ENCODE measurements at regions not wholly inside any gene's neighbourhood (a gene's known extent, or its start where the extent isn't known, plus 50 kb on each side); places are given as distances from the start of the nearest gene placed in this dataset.

DNA sequence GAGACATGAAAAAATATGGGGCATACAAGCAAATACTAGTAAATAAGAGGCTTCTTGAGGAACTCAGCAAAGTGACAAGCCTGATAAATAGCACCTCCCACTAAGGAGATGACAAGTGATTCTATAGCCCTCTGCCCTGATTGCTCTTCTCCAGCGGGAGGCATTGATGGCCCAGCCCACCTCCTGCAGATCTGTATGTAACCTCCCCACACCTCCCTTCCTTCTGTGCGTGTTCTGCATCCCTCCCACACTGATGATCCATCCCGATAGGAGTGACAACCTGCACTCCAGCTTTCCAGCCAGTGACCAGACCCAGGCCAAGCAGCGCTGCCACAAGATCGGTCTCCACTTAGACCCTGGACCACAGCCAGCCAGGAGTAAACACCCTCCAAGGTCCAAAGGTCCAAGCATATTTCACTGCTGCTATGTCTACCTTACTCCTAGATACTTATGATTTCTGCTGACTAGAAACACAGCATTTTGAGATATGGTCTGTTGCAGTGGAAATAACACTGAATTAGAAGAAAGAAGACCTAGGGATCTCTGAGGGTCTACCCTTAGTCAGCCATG is 176.1 kb downstream of the BRINP2 start:
- no peaks in the 10 kb centered on the region for H3K36me3 ChIP-seq
- intact Hi-C loops (cut with DNase I; ENCODE audit: low total_unique reads): no loop called here

GRCh38 chr1:177343445-177343844 is 172.7 kb downstream of the BRINP2 start:
- Histone ChIP-seq H3K9me3 (no peaks in the 10 kb centered on the region), H3K27me3 (no peaks in the 10 kb centered on the region), H3K27ac (no peak overlapping the region), H3K4me3 (no peak overlapping the region), H3K36me3 (no peaks in the 10 kb centered on the region), H3K4me1 (no peaks in the 10 kb centered on the region)
- intact Hi-C loops (cut with DNase I; ENCODE audit: low total_unique reads): no loop called here
- no peak for DNase-seq (ENCODE audit: low spot score in 2 of 2)
- TF ChIP-seq POLR2AphosphoS5 (IDR thresholded peaks at IDR 0.05) (no peak), POLR2A (IDR thresholded peaks at IDR 0.05) (no peak), CTCF (IDR thresholded peaks at IDR 0.05) (no peak)

More for the DNA sequence above, 176.1 kb downstream of the BRINP2 start:
- no peak overlapping the region for H3K27ac ChIP-seq
- no peaks in the 10 kb centered on the region for H3K9me3 ChIP-seq
- no peaks in the 10 kb centered on the region for H3K27me3 ChIP-seq
- TF ChIP-seq POLR2A (IDR thresholded peaks at IDR 0.05) (no peak), POLR2AphosphoS5 (IDR thresholded peaks at IDR 0.05) (no peak), CTCF (IDR thresholded peaks at IDR 0.05) (no peak)
- no peaks in the 10 kb centered on the region for H3K4me1 ChIP-seq
- no peak overlapping the region for H3K4me3 ChIP-seq
- DNase-seq (ENCODE audit: low spot score in 2 of 2): no peak

DNA sequence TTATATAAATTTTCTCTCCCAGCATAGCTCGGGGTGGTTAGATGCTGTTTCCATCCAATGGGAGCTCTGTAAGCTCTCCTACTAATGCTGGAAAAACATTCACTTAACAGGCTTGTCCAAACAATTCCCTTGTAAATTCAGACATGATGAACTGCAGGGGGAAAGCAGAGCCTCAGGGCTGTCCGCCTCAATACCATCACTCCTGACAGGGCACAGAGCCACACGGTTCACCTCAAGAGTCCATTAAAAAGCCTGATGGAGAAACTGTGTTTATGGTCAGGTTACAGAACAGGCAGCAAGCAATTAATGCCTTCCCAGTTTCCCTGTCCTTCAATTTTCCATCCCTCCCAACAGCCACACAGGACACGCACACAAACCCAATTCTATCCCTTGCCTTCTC is 171.0 kb downstream of the BRINP2 start:
- Histone ChIP-seq H3K4me1 (no peaks in the 10 kb centered on the region), H3K9me3 (no peaks in the 10 kb centered on the region), H3K36me3 (no peaks in the 10 kb centered on the region), H3K4me3 (no peak overlapping the region), H3K27me3 (no peaks in the 10 kb centered on the region), H3K27ac (no peak overlapping the region)
- TF ChIP-seq POLR2AphosphoS5 (IDR thresholded peaks at IDR 0.05) (no peak), CTCF (IDR thresholded peaks at IDR 0.05) (no peak), POLR2A (IDR thresholded peaks at IDR 0.05) (no peak)
- intact Hi-C loops (cut with DNase I; ENCODE audit: low total_unique reads): no loop called here
- no peak for DNase-seq (ENCODE audit: low spot score in 2 of 2)

- Histone ChIP-seq H3K36me3 (no peaks in the 10 kb centered on the region), H3K4me3 (no peak overlapping the region), H3K9me3 (no peaks in the 10 kb centered on the region), H3K27ac (no peak overlapping the region), H3K27me3 (no peaks in the 10 kb centered on the region), H3K4me1 (no peaks in the 10 kb centered on the region)
- intact Hi-C loops (cut with DNase I; ENCODE audit: low total_unique reads): no loop called here
- TF ChIP-seq CTCF (IDR thresholded peaks at IDR 0.05): no peak
- no peak for TF ChIP-seq POLR2A (IDR thresholded peaks at IDR 0.05)
- no peak for TF ChIP-seq POLR2AphosphoS5 (IDR thresholded peaks at IDR 0.05)
- no peak for DNase-seq (ENCODE audit: low spot score in 2 of 2)
Measured at GRCh38 chr1:177340601-177341067, 169.9 kb downstream of the BRINP2 start.

DNA sequence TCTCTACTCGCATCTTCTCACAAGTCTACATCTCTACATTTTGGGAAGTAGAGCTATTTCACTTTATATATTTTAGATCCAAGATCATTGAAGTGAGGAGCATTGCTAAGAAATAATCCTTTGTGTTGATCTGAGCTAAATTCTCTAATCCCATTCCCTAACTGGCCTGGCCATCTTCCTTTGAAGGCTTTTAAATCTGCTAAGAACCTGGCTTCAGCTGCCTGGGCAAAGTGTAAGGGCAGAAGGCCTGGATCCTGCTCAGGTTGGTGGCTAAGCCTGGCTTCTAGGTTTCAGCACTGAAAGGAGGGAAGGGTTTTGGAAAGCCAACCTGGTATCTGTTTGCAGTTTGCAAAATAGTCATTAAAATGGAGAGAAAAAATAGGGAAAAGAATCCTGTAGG is 167.6 kb downstream of the BRINP2 start:
- Histone ChIP-seq H3K27me3 (no peaks in the 10 kb centered on the region), H3K4me3 (no peak overlapping the region), H3K9me3 (no peaks in the 10 kb centered on the region), H3K27ac (no peak overlapping the region), H3K4me1 (no peaks in the 10 kb centered on the region), H3K36me3 (no peaks in the 10 kb centered on the region)
- DNase-seq (ENCODE audit: low spot score in 2 of 2): no peak
- TF ChIP-seq POLR2A (IDR thresholded peaks at IDR 0.05): no peak
- intact Hi-C loops (cut with DNase I; ENCODE audit: low total_unique reads): no loop called here

- no peak for DNase-seq (ENCODE audit: low spot score in 2 of 2)
- Histone ChIP-seq H3K4me1 (no peaks in the 10 kb centered on the region), H3K27ac (no peak overlapping the region), H3K36me3 (no peaks in the 10 kb centered on the region), H3K4me3 (no peak overlapping the region), H3K9me3 (no peaks in the 10 kb centered on the region), H3K27me3 (no peaks in the 10 kb centered on the region)
- intact Hi-C loops (cut with DNase I; ENCODE audit: low total_unique reads): no loop called here
- TF ChIP-seq CTCF (IDR thresholded peaks at IDR 0.05): no peak
- no peak for TF ChIP-seq POLR2A (IDR thresholded peaks at IDR 0.05)
- TF ChIP-seq POLR2AphosphoS5 (IDR thresholded peaks at IDR 0.05): no peak
Measured at GRCh38 chr1:177334903-177335302, 164.1 kb downstream of the BRINP2 start.

Data from breast epithelium (tissue), 4 donors.